PC-3 (cell line): ENCODE measurements at regions not wholly inside any gene's neighbourhood (a gene's known extent, or its start where the extent isn't known, plus 50 kb on each side); places are given as distances from the start of the nearest gene placed in this dataset.

Source experiments
- ATAC-seq: fragments of 200-7000 bp; cut with Tn5 transposase; 2 replicates; pipeline ENCODE4 v1.9.1; 2020; ENCODE audit warnings: mild to moderate bottlenecking, moderate library complexity
- BruUV-seq: library from RNA; stranded (reverse); fragments of 400-500 nt; replicated peaks from 2 replicates; lab custom pipeline; 2021; lab: Mats Ljungman, UMichigan
- CTCF ChIA-PET: fragments of 300-600 bp; sonication (Branson Sonifier 250); formaldehyde crosslinking; loops from one replicate; lab custom pipeline; 2022; ENCODE audit warnings: antibody characterized with exemption; lab: Charles Lee
- POLR2A ChIA-PET: fragments of 300-600 bp; sonication (Branson Sonifier 250); formaldehyde crosslinking; loops from one replicate; lab custom pipeline; 2022; ENCODE audit warnings: antibody characterized with exemption; ENCODE audit not compliant: unreplicated experiment; lab: Charles Lee
- DNase-seq: peaks from one replicate; pipeline ENCODE4 v3.0.0-alpha.2; 2015
- H2AFZ ChIP-seq: fragments of 300-600 bp; sonication (generic); 2 replicates; pipeline ENCODE4 v1.6.0; 2016; ENCODE audit warnings: antibody characterized with exemption, low read length
- H3F3A ChIP-seq: fragments of 300-600 bp; sonication (generic); one replicate; pipeline ENCODE4 v1.6.0; 2017; ENCODE audit warnings: antibody characterized with exemption, low read length, control low read depth, mild to moderate bottlenecking; ENCODE audit not compliant: unreplicated experiment
- H3K27ac ChIP-seq: fragments of 300-600 bp; sonication (generic); 2 replicates; pipeline ENCODE4 v1.5.1; 2016; ENCODE audit warnings: mild to moderate bottlenecking, low read length
- H3K27me3 ChIP-seq: fragments of 300-600 bp; sonication (generic); 2 replicates; pipeline ENCODE4 v1.6.1; 2016; ENCODE audit warnings: low read length, mixed read lengths
- H3K36me3 ChIP-seq: fragments of 300-600 bp; sonication (generic); 2 replicates; pipeline ENCODE4 v1.6.1; 2016; ENCODE audit warnings: low read depth, mixed run types, low read length, mixed read lengths
- H3K4me1 ChIP-seq: fragments of 300-600 bp; sonication (generic); 2 replicates; pipeline ENCODE4 v1.5.1; 2016; ENCODE audit warnings: low read length; ENCODE audit not compliant: insufficient read depth
- H3K4me2 ChIP-seq: fragments of 300-600 bp; sonication (generic); 2 replicates; pipeline ENCODE4 v1.6.0; 2016; ENCODE audit warnings: low read length
- H3K4me3 ChIP-seq: fragments of 300-600 bp; sonication (generic); 2 replicates; pipeline ENCODE4 v1.5.1; 2016; ENCODE audit warnings: mild to moderate bottlenecking, low read length, mixed read lengths
- H3K79me2 ChIP-seq: fragments of 300-600 bp; sonication (generic); 2 replicates; pipeline ENCODE4 v1.6.1; 2017; ENCODE audit warnings: low read length, mixed read lengths
- H3K9ac ChIP-seq: fragments of 300-600 bp; sonication (generic); 2 replicates; pipeline ENCODE4 v1.6.0; 2016; ENCODE audit warnings: mild to moderate bottlenecking, low read length
- H3K9me2 ChIP-seq: fragments of 300-600 bp; sonication (generic); replicated peaks from 2 replicates; pipeline ENCODE4 v1.6.1; 2016; ENCODE audit warnings: mixed run types, low read length, mixed read lengths
- H3K9me3 ChIP-seq: fragments of 300-600 bp; sonication (generic); 2 replicates; pipeline ENCODE4 v1.6.1; 2016; ENCODE audit warnings: low read length, mixed read lengths
- H4K20me1 ChIP-seq: fragments of 300-600 bp; sonication (generic); 2 replicates; pipeline ENCODE4 v1.6.1; 2016; ENCODE audit warnings: low read length, mixed read lengths
- CTCF ChIP-seq: fragments of 300-600 bp; sonication (generic); conservative IDR thresholded peaks from 2 replicates; pipeline ENCODE4 v1.5.1; 2017; ENCODE audit warnings: antibody characterized with exemption, low read depth, mild to moderate bottlenecking, low read length
- EZH2 ChIP-seq: fragments of 300-600 bp; sonication (generic); IDR thresholded peaks from one replicate; pipeline ENCODE4 v1.6.1; 2017; ENCODE audit warnings: antibody characterized with exemption, mild to moderate bottlenecking, low read length; ENCODE audit not compliant: unreplicated experiment
- EZH2phosphoT487 ChIP-seq: fragments of 300-600 bp; sonication (generic); IDR thresholded peaks from 2 replicates; pipeline ENCODE4 v1.6.1; 2018; ENCODE audit warnings: mild to moderate bottlenecking, antibody characterized with exemption, low read length, borderline replicate concordance
- intact Hi-C: fragments of 100-400 bp; cut with micrococcal nuclease; formaldehyde crosslinking; loops from 2 replicates; pipeline ENCODE4 v1.9.0; 2023

- Histone ChIP-seq H3F3A (no peaks in the 10 kb centered on the region), H3K4me1 (no peaks in the 10 kb centered on the region), H3K27ac (no peak overlapping the region), H3K9me2 (no peaks in the 10 kb centered on the region), H3K27me3 (no peaks in the 10 kb centered on the region), H3K79me2 (no peaks in the 10 kb centered on the region), H3K4me3 (no peak overlapping the region), H2AFZ (no peak overlapping the region), H3K9ac (no peak overlapping the region), H3K36me3 (no peaks in the 10 kb centered on the region), H3K9me3 (no peaks in the 10 kb centered on the region), H4K20me1 (no peaks in the 10 kb centered on the region), H3K4me2 (no peak overlapping the region)
- intact Hi-C loops = no loop called here
- TF ChIP-seq EZH2phosphoT487 (no peak), CTCF (no peak), EZH2 (no peak)
- no peak for DNase-seq
- BruUV-seq = no TSS peak
- ChIA-PET POLR2A (no interaction called here), CTCF (no interaction called here)
- ATAC-seq = no peak
Measured at GRCh38 chr15:95793231-95793630, 537.3 kb upstream of the NR2F2 start.

GRCh38 chr15:95795386-95795785 lies 535.1 kb upstream of the NR2F2 start:
- H3K27me3 ChIP-seq = no peaks in the 10 kb centered on the region
- no peaks in the 10 kb centered on the region for H3K9me3 ChIP-seq
- intact Hi-C loops = no loop called here
- ChIA-PET CTCF (no interaction called here), POLR2A (no interaction called here)
- no peak overlapping the region for H3K27ac ChIP-seq
- no TSS peak for BruUV-seq
- ATAC-seq (no peak), DNase-seq (no peak)
- no peak overlapping the region for H3K4me2 ChIP-seq
- peaks cover 15% of the 10 kb centered on the region for H3K4me1 ChIP-seq
- no peak overlapping the region for H2AFZ ChIP-seq
- no peaks in the 10 kb centered on the region for H3K36me3 ChIP-seq
- H3F3A ChIP-seq = no peaks in the 10 kb centered on the region
- 0 out of 2 replicates have a peak, but pooled peaks cover under 1% of the 10 kb centered on the region for H3K9me2 ChIP-seq
- no peaks in the 10 kb centered on the region for H4K20me1 ChIP-seq
- no peak overlapping the region for H3K4me3 ChIP-seq
- no peak overlapping the region for H3K9ac ChIP-seq
- no peaks in the 10 kb centered on the region for H3K79me2 ChIP-seq
- no peak for TF ChIP-seq EZH2

DNA sequence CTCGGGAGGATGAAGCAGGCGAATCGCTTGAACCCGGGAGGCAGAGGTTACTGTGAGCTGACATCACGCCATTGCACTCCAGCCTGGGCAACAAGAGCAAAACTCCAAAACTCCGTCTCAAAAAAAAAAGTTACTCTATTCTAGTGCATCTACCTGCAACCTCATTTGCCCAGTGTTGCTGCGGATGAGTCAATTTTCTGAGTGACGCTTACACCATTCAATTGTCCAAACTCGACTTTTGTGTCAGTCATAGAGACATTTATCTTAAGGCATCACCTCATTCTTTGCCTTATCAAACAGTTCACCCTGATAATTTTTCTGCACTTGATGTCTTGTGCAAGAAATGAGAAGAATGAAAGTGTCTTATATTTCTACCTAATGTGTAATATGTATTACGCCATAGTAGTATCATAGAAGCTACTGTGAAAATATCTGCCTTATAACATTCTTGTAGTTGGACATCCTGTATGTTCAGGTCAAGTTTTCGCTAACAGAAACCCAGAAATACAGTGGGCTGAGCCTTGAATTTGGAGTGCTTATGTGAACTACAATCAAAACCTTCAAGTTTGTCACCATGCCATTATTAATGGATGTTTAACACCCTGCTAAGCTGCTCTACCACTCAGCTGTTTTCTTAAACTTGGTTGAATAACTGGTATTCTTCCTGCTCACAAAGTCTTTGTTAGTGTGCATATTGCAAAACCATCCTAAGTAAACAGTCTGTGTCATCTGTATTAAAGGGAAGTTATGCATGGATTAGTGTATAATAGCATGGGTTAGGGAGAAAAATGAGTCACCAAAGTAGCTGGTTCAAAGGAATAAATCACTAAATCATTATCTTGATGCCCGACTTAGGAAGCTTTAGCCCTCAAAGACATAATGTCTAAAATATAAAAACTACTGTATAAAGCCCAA lies 531.0 kb upstream of the NR2F2 start:
- Histone ChIP-seq H3K4me1 (peaks cover 17% of the 10 kb centered on the region), H3K4me2 (peak overlapping the region; percentile 38; the same call in 1 of the 2 replicates), H3F3A (no peaks in the 10 kb centered on the region), H4K20me1 (no peaks in the 10 kb centered on the region), H2AFZ (no peak overlapping the region), H3K27ac (peak overlapping the region; percentile 78), H3K36me3 (no peaks in the 10 kb centered on the region), H3K27me3 (no peaks in the 10 kb centered on the region), H3K9me3 (no peaks in the 10 kb centered on the region), H3K79me2 (no peaks in the 10 kb centered on the region), H3K4me3 (no peak overlapping the region), H3K9ac (no peak overlapping the region), H3K9me2 (0 out of 2 replicates have a peak, but pooled peaks cover 3% of the 10 kb centered on the region)
- ChIA-PET POLR2A (no interaction called here), CTCF (no interaction called here)
- TF ChIP-seq CTCF (no peak), EZH2phosphoT487 (no peak), EZH2 (no peak)
- intact Hi-C loops = no loop called here
- ATAC-seq (peak; percentile 98), DNase-seq (peak; percentile 89)
- no TSS peak for BruUV-seq
